Stimulated activated CD8-positive, alpha-beta memory T cell treated with anti-CD3 and anti-CD28 coated beads, Interleukin-4, amount 100 ng/mL, for 24 hours (primary cell): ENCODE measurements at regions not wholly inside any gene's neighbourhood (a gene's known extent, or its start where the extent isn't known, plus 50 kb on each side); places are given as distances from the start of the nearest gene placed in this dataset.
A peak's percentile ranks its signal among the peaks of the same experiment; 100 is the strongest.

Experiments
- DNase-seq: peaks from one replicate; pipeline ENCODE4 v3.0.0-alpha.2; 2020; ENCODE audit warnings: low read depth

- no peak for DNase-seq
These were observed 69.8 kb downstream of the CD83 start for GRCh38 chr6:14187406-14187805.

DNA sequence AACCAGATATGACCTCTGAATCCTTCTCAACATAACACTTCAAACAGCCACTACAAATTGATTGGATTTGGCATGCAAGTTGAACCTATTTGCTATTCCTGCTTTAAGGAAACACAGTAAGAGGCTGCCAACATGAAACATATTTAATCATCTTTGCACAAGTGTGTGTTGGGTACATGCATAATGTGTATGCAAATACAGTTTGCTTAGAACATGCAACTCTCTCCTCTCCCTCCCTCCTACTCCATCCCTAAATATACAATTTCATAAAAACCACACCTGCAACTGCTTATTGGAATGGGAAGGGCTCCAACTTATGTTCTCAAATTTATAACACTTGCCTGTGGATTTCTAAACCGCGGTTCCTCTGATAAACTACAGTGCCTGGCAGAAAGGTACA, 71.5 kb downstream of the CD83 start:
- no peak for DNase-seq

DNA sequence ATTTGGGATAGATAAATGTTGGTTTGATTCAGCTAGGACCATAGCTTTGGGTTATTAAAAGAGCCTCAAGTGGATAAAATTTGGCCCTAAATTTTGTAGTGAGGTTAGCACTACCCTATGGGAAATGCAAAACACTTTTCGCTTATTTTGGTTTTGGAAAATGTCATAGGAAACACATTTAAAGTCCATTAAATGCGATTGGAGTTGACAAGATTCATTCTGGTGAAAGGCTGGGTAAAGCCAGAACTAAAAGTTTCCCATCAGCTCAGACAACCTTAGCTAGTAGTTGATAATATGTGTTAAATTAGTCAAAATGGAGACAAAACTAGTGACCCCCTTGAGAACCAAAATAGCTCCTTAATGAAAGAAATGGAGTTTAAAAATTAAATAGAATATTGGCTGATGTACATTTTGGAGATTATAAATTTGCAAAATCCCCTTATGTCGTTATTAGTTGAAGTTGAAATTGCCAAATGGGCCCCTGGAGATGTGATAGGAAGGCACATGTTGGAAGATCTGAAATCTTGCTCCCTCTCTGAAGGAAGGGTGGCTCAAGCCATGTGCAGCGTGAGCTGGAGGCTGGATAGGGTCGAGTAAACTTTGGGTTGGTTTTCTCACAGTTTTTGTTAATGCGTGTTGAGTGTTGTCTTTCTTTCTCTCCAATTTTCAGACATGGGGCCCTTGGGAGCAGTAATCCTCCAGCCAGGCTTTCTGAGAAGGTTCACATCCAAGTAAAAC, 72.8 kb downstream of the CD83 start:
- no peak for DNase-seq

GRCh38 chr6:14190929-14191224, 73.3 kb downstream of the CD83 start:
- no peak for DNase-seq

- no peak for DNase-seq
These were observed 74.2 kb downstream of the CD83 start for GRCh38 chr6:14191761-14192160.

DNA sequence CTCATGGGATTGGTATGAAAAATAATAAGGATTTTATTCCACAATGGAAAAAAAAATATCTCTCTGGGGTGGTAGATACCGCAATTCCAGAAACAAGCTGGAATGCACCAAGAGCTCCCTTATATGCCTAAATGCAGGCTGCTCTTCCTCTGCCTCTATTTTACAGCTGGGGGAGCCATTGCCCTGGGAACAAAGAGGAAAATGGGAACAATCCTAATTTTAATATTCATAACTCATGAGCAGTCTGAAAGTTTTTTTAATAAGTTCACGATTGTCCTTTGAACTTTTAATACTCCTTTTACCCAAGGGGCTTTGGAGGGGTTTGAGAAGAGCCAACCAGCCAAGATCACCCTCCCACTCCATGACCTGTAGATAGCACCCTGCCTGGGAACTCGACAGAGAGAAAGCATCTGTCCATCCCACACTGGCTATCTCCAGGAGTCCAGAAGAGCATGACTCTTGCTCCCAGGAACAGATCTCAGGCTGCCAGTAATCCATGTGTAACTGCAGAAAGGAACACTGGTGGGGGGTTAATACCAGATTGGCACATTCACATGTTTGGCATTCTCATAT, 74.7 kb downstream of the CD83 start:
- DNase-seq: no peak

DNA sequence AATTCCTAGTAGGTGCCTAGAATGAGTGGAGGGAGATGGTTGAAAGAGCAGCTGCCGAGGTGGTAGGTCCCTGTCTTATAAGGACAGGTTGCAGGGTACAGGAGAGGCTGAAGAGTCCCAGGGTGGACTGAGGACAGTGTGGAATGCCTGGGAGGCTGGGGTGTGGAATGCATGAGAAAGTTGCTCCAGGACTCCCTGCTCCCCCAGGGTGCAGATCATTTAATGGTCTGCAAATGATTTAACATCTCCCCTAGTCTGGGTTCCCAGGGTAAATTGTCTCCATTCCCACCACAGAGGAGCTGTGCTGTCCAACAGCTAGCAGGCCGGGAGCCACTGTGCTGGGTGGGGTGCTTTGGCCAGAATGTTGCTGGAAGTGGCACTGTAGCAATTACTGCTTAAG, 76.0 kb downstream of the CD83 start:
- DNase-seq: no peak

DNA sequence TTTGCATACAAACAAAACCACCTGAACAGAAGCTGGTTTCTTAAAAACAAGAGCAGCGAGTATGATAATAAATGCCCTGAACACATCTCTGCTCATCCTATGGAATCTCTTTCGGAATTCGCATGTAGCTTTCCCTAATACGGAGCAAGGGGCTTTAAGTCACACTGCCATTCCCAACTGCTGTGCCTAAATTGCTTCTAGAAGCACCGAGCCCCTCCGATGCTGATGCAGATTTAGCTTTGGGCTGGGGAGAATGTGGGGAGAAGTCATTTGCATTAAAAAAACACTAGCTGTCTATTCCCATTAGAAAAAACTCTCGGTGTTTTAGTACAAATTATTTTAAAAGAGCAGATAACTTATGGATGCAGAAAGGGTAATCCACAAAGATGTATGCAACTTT, 76.9 kb downstream of the CD83 start:
- DNase-seq: no peak

DNA sequence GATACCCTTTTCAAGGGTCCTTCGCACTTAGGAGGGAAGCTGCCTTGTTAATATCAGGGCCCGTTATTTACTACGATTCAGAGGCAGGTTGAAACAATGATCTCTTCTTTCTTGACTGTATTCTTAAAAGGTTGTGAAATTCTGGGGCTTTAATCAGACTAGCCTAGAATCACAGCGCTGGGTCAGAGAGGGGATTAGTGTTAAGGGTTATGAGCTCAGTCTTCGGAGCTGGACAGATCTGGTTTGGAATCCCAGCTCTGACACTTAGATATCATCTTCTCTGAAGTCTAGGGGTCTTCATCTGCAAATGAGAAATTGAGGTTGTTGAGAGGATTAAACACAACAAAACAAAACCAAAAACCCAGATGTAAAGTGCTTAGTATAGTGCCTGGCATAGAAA, 77.4 kb downstream of the CD83 start:
- no peak for DNase-seq

- DNase-seq: no peak
These were observed 78.5 kb downstream of the CD83 start for GRCh38 chr6:14196026-14196425.

DNA sequence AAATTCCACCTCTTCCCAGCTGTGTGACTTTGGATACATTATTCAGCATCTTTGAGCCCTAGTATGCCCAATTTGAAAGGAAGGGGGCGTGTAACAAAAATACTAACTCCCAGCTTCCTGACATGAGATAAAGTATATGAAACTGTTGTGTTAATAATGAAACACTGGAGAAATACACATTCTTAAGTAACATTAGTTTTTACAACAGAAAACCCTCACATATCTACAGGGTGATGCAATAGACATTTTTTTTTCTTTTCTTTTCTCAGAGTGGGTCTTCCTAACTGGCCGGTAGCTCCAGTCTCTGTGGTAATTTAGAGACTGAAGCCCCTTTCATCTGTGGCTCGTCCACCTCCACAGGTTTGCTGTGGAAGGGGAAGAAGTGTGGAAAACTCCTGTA, 79.5 kb downstream of the CD83 start:
- no peak for DNase-seq

DNA sequence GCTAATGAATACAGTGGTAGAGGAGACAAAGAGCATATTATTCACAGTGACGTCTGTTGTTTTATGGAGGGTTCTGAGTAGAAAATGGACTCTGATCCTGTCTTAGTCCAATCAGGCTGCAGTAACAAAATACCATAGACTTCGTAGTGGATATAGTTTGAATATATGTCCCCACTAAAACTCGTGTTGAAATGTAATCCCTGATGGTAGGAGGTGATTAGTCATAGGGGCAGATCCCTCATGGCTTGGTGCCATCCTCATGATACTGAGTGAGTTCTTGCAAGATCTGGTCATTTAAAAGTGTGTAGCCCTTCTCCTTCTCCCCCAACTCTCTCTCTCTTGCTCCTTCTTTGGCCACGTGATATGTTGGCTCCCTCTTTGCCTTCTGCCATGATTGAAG, 82.5 kb downstream of the CD83 start:
- DNase-seq: no peak

GRCh38 chr6:14202947-14203346, 85.4 kb downstream of the CD83 start:
- DNase-seq: no peak

- DNase-seq: no peak
These were observed 88.8 kb downstream of the CD83 start for GRCh38 chr6:14206391-14206790.

GRCh38 chr6:14207448-14207847, 89.9 kb downstream of the CD83 start:
- DNase-seq: no peak

DNA sequence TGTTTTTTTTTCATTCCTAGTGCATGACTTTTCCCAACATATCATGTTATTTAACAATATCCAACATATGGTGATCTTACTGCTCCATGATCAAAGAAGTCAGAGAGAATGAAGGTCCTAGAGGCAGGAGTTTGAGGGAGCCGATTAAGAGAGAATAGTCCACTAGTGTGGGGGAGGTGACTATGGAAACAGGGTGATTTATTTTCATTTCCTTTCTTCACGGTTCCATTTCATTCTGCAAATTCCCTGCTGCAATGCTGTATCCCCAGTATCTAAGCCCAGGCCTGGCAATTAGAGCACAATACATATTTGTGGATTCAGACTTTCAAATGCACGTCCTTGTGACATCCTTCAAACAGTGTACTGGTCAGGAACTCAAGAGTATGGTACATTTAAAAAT, 91.4 kb downstream of the CD83 start:
- no peak for DNase-seq

DNA sequence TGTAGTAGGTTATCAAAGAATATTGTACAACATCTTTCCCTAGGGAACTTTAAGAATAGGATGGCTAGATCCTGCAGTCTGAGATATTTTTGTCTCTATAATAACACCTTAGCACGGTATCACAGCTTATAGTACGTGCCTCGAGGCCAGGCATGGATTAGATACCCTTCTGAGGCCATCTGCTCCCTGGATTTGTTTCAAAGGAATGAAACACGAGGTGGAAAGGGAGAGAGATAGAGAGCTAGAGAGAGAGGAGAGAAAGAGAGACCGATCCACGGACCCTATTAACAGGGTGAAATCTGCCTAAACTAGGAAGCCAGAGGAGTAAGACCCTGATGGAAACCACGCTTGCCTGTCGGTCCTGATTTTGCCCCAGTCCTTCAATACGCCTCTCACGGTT, 92.5 kb downstream of the CD83 start:
- DNase-seq: no peak

DNA sequence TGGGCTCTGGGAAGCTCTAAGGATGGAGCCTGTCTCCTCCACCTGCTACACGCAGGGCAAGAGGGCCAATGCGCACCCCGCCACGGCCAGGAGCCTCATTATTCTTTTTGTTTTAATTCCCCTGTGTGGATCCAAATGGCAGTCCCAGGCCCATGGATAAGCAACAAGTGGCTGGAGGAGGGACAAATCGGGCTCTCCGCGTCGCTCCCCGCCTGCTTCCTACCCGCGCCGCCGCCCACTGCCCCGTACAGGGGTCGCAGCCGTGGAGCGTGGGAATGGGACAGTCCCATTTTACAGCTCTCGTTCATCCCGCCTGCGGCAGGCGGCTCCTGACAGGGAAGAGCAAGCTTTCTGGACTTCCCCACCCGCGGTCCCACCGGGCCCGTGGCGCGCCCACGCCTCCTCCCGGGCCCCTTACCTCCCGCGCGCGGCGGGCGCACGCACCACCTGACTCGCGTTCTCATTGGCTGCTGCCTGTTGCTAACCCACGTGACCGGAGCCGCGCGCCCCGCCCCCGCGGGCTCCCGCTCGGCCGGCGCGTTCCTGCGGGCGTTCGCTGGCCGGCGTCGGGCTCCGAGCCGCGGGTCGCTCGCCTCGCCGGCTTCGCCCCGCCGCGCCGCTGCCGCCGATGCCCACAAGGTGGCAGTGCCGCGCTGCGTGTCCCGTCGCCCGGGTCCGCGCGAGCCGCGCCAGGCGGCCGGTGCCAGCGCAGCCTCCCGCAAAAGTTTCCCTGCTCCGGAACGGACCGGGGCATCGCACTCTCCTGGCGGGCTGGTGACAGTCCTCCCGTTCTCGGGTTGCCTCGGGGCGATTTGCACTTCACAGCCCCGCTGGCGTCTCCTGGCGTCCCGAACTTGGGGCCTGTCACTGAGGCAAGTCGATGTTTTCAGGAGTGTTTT, 93.3 kb downstream of the CD83 start:
- peak; percentile 88 for DNase-seq

DNA sequence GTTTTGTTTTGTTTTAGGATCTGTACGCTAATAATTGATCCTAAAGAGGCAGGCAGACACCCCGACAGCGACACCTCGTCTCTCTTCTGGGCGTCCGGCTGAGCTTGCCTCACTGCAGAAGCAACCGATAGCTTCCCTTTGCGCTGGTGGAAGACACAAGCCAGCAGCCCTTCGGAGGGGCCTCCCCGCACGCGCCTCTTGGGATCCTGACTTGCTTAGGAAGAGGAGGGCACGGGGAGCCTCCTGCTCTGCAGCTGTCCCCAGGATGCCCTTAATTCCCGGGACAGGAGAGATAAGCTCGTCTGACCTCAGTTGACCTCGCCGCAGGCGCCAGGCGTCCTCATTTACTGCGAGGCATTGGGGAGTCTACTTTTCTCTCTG, 94.0 kb downstream of the CD83 start:
- no peak for DNase-seq

GRCh38 chr6:14212020-14212419, 94.4 kb downstream of the CD83 start:
- DNase-seq: no peak

DNA sequence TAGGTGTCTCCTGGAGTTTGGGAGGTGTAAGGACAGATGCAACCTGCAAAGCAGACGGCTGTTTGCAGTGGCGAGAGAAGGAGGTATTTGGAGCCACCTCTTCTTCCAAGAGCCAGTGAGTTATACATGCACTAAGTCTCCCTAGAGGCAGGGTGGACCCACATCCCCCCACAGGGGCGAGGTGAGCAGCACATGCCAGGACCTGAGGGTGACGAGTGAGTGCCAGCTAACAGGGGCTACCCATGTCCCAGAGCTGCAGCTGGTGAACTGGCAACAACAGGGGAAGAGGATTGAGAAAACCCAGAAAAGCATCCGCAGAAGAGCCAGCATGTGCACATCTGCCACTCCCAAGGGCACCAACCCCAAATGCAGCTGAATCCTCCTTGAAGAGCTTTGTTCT, 95.1 kb downstream of the CD83 start:
- no peak for DNase-seq

DNA sequence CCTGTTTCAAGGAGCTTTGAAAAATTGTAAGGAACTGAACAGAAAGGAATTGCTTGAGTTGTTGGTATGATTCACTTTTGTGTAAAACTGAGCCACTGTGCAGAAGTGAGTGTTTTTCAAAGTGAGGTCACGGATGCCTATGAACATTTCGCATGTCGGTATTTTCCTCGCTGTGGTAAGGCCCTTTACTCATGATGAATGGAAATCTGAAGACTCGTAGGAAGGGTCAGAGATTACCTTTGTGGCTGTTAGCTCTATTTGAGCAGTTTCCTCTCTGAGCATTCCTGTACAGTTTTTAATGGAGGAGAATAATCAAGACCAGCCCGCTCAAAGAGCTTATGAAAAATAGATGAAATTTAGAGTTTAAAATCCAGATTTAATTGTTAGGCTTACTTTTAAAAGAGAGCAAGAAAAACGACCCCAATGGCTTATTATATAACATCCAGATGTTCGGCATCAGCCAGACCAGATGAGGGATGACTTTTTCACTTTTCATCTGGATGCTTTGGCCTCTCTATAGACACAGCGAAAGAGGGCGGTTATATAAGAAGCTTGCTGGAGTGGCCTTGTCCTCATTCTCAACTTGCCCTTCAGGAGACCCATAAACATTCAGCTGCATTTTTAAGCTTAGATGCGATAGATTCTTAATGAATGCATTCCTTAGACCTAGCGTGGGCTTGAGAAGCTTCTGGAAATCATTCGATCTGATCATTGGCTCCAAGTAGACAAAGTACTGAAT, 99.5 kb downstream of the CD83 start:
- no peak for DNase-seq
